ENCODE measurements at regions not wholly inside any gene's neighbourhood (a gene's known extent, or its start where the extent isn't known, plus 50 kb on each side); places are given as distances from the start of the nearest gene placed in this dataset.
"Not testable (repeated sequence)": the region's sequence is repeated elsewhere in the genome, so short reads cannot be mapped to it uniquely, and the experiment has no call there.

GRCh38 chr7:155377071-155377837 is 79.6 kb downstream of the INSIG1 start:
- DNase-seq = no peak

DNA sequence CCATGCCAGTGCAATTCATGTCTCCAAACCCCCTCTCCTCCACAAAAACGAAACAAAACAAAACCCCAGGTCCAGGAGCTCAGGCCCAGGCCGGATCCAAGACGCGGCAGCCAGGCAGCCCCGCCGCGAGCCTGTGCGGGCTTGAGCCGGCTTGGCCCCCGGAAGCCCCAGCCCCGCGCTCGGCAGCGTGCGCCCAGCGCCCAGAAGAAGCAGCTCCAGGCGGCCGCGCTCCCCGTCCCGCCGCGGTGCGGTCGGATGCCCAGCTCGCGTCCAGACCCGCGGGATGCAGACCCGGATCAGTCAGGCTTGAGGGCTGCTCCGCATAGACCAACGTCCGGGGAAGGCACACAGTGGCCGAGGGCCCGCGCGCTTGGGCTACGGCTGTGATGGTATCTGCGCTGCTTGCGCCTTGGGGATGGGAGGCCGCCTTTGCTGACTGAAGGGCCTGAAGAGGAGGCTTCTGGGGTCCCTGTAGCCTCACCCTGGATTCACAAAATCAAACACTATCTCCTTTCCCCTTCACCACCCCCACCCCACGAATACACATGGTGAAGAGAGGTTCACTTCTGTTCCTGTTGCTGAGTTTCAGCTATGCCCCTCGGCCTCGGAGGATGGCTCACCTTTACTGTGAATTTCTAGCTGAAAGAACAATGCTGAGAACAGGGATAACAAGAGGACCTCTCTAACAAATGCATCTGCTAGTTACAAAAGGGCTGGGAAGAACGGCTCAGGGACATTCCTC is 79.9 kb upstream of the EN2 start:
- DNase-seq = no peak

GRCh38 chr7:155378580-155378934 is 79.4 kb upstream of the EN2 start:
- no peak for DNase-seq

GRCh38 chr7:155378959-155379871 is 78.7 kb upstream of the EN2 start:
- DNase-seq = no peak

GRCh38 chr7:155380221-155380861 is 77.6 kb upstream of the EN2 start:
- peak in 31 of 51 donors; percentile 2 to 70 (median 27) for DNase-seq

- peak in 3 of 51 donors; percentile 9 to 38 (median 23) for DNase-seq
Observed at GRCh38 chr7:155380976-155381851, 76.7 kb upstream of the EN2 start.

DNA sequence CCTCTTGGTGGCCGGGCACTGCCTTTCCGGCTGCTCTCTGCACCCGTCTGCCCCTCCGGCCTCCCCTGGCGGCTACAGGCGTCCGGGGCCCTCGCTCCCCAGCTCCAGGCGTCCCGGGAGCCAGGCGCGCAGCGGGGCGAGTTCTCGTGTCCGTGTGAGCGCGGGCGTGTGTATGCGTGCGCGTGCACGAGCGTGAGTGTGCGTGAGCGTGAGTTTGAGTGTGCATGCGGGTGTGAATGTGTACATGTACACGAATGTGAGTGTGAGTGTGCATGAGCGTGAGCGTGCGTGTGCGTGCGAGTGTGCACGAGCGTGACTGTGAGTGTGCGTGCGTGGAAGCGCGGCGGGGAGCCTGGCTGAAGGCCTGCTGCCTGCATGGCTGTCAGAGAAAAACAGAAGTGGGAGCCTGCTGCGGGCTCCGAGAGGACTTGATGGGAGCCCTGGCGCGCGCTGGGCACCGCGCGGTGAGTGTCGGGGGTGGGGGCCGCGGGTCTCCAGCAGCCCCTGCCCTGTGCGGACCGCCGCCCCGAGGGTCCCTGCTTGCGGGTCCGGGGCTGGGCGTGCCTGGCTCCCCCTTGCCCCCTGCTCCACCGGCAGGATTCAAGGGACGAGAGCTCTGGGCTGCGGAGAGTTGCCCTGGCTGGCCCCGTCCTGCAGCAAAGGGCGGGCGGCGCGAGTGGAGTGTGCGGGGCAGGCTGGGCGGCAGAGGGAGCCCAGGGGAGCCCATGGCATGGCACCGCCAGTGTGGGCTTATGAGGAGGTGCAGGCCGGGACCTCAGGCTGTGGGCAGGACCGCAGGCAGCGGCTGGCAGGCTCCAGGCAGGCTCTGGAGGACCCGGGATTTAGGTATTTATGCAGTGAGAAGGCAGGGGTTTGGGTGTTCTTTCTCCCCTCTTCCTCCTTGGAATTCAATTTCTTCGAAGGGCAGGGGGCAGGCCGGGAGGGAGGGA is 75.8 kb upstream of the EN2 start:
- peak in 6 of 51 donors; percentile 19 to 43 (median 32) for DNase-seq

GRCh38 chr7:155382802-155383171 is 75.1 kb upstream of the EN2 start:
- DNase-seq = no peak

- DNase-seq = no peak
Observed at GRCh38 chr7:155383756-155384491, 74.0 kb upstream of the EN2 start.

GRCh38 chr7:155384751-155385150 is 73.2 kb upstream of the EN2 start:
- no peak for DNase-seq

DNA sequence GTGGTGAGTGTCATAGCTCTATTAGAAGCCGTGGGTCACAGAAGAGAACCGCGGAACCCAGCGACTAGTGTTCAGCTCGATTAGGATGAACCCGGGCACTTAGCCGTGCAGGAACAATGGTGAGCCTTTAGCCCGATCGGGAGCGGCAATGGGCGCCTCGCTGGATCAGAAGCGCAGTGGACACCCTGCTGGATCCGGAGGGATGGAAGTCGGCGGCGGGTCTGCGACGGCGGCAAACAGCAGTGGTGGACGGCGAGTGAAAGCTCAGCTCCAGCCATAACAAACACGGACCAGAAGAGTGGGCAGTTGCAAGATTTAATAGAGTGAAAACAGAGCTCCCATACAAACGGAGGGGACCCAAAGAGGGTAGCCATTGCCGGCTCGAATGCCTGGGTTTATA is 72.7 kb upstream of the EN2 start:
- not testable (repeated sequence) for DNase-seq

DNA sequence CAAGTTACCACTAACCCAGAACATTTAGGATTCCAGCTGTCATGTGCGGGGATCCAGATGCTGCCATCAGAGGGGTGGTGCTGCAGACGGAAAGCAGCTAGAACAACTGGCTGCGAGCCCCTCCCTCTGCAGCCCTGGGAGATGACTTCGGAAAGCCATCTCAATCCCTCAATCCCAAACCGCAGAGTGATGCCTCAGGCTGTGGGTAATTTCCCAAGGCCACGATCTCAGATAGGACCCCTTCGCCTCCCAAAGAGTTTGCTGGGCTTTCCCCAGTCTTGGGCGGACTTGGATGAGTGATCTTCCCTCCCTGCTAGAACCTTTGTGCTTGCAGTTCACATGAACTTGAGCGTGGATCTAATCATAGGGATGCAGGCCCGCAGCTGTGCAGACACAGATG is 71.3 kb upstream of the EN2 start:
- no peak for DNase-seq

- DNase-seq = no peak
Observed at GRCh38 chr7:155387066-155387620, 70.8 kb upstream of the EN2 start.

GRCh38 chr7:155388561-155388960 is 69.4 kb upstream of the EN2 start:
- no peak for DNase-seq

GRCh38 chr7:155391414-155391813 is 66.5 kb upstream of the EN2 start:
- no peak for DNase-seq

- DNase-seq = no peak
Observed at GRCh38 chr7:155392726-155393570, 65.0 kb upstream of the EN2 start.

GRCh38 chr7:155394413-155394812 is 63.5 kb upstream of the EN2 start:
- DNase-seq = no peak
